Esophagus squamous epithelium (tissue), 4 donors: ENCODE measurements at regions not wholly inside any gene's neighbourhood (a gene's known extent, or its start where the extent isn't known, plus 50 kb on each side); places are given as distances from the start of the nearest gene placed in this dataset.

ENCODE experiments used
- POLR2A ChIP-seq, 4 donors: fragments of 450-650 bp; IDR thresholded peaks; one replicate each; pipeline ENCODE4 v1.6.1; 2017; ENCODE audit warnings: antibody characterized with exemption in 4 of 4, mild to moderate bottlenecking in 4 of 4, moderate library complexity in 3 of 4
- TF ChIP-seq, protein P1 (sequence below), 6 experiments: fragments of 450-650 bp in 4 of 6; fragments of 200-600 bp in 2 of 6; sonication (generic) in 2 of 6; IDR thresholded peaks; one replicate each; pipeline ENCODE4 v1.5.1; 2016 to 2019; ENCODE audit warnings: antibody characterized with exemption in 6 of 6, mild to moderate bottlenecking in 4 of 6, moderate library complexity in 4 of 6

- TF ChIP-seq, protein P1, sequence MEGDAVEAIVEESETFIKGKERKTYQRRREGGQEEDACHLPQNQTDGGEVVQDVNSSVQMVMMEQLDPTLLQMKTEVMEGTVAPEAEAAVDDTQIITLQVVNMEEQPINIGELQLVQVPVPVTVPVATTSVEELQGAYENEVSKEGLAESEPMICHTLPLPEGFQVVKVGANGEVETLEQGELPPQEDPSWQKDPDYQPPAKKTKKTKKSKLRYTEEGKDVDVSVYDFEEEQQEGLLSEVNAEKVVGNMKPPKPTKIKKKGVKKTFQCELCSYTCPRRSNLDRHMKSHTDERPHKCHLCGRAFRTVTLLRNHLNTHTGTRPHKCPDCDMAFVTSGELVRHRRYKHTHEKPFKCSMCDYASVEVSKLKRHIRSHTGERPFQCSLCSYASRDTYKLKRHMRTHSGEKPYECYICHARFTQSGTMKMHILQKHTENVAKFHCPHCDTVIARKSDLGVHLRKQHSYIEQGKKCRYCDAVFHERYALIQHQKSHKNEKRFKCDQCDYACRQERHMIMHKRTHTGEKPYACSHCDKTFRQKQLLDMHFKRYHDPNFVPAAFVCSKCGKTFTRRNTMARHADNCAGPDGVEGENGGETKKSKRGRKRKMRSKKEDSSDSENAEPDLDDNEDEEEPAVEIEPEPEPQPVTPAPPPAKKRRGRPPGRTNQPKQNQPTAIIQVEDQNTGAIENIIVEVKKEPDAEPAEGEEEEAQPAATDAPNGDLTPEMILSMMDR (IDR thresholded peaks at IDR 0.05) = no peak
- TF ChIP-seq POLR2A (IDR thresholded peaks at IDR 0.05) = no peak
Measured at GRCh38 chr7:17489961-17490360, 191.5 kb downstream of the AHR start.
